HepG2 (cell line): ENCODE measurements at regions not wholly inside any gene's neighbourhood (a gene's known extent, or its start where the extent isn't known, plus 50 kb on each side); places are given as distances from the start of the nearest gene placed in this dataset.

ENCODE experiments used
- ATAC-seq: fragments of 200-7000 bp; cut with Tn5 transposase; 3 replicates; pipeline ENCODE4 v1.9.1; 2020; ENCODE audit warnings: mild to moderate bottlenecking, moderate library complexity
- BruUV-seq: library from RNA; stranded (reverse); fragments of 400-500 nt; replicated peaks from 2 replicates; lab custom pipeline; 2021; lab: Mats Ljungman, UMichigan
- CTCF ChIA-PET: fragments of 300-600 bp; formaldehyde crosslinking; extraction: SDS; loops from one replicate; lab custom pipeline; 2021; ENCODE audit warnings: low total read pairs, inconsistent platforms, low intra/inter-chr PET ratio; lab: Yijun Ruan, JAX
- POLR2A ChIA-PET: fragments of 350-600 bp; sonication (Branson Sonifier 250); formaldehyde crosslinking; loops from one replicate; lab custom pipeline; 2020; ENCODE audit warnings: antibody characterized with exemption, inconsistent platforms; lab: Yijun Ruan, JAX
- DNase-seq: peaks from one replicate; pipeline ENCODE4 v3.0.0-alpha.2; 2015; ENCODE audit warnings: low spot score
- FAIRE-seq: peaks from 3 replicates; lab custom pipeline; 2011; peaks lifted over from hg19 to GRCh38; lab: Jason Lieb, UNC
- H2AFZ ChIP-seq: one replicate; pipeline ENCODE4 v1.6.1; 2011; ENCODE audit warnings: low read length, inconsistent platforms
- H3K27ac ChIP-seq: fragments of 300-600 bp; 3 replicates; pipeline ENCODE4 v1.8.0; 2011; ENCODE audit warnings: mixed run types, mild to moderate bottlenecking, mixed read lengths, low read length, inconsistent platforms; ENCODE audit not compliant: insufficient read depth; ENCODE audit errors: extremely low read length
- H3K27me3 ChIP-seq, 2 experiments: fragments of 200-600 bp in 1 of 2; 2 replicates in 1 of 2; 3 replicates in 1 of 2; pipeline versions ENCODE4 v1.6.0 to v1.8.0; 2011; ENCODE audit warnings: low read length in 2 of 2, mild to moderate bottlenecking in 2 of 2, moderate library complexity in 2 of 2, inconsistent platforms in 1 of 2; ENCODE audit not compliant: insufficient read depth in 2 of 2, control insufficient read depth in 1 of 2
- H3K36me3 ChIP-seq, 2 experiments: fragments of 200-600 bp in 1 of 2; replicated peaks in 1 of 2; 2 replicates in 1 of 2; 3 replicates in 1 of 2; pipeline versions ENCODE4 v1.5.1 to v1.8.0; 2011; ENCODE audit warnings: low read length in 2 of 2, inconsistent platforms in 1 of 2; ENCODE audit not compliant: insufficient read depth in 2 of 2, control insufficient read depth in 1 of 2
- H3K4me1 ChIP-seq: 2 replicates; pipeline ENCODE4 v1.5.1; 2012; ENCODE audit warnings: low read length, inconsistent platforms; ENCODE audit not compliant: insufficient read depth
- H3K4me2 ChIP-seq: 2 replicates; pipeline ENCODE4 v1.6.0; 2011; ENCODE audit warnings: low read depth, low read length, inconsistent platforms
- H3K4me3 ChIP-seq, 3 experiments: fragments of 200-600 bp in 1 of 3; sonication (generic), shearing (Covaris generic) in 1 of 3; replicated peaks in 1 of 3; 2 replicates each; pipeline ENCODE4 v1.5.1; 2011 to 2016; ENCODE audit warnings: low read length in 3 of 3, inconsistent platforms in 2 of 3, low read depth in 2 of 3, mild to moderate bottlenecking in 2 of 3, control low read depth in 1 of 3, mixed read lengths in 1 of 3; ENCODE audit not compliant: insufficient read depth in 1 of 3
- H3K79me2 ChIP-seq: one replicate; pipeline ENCODE4 v1.6.1; 2011; ENCODE audit warnings: low read length, inconsistent platforms; ENCODE audit not compliant: insufficient read depth
- H3K9ac ChIP-seq: 2 replicates; pipeline ENCODE4 v1.6.0; 2011; ENCODE audit warnings: mild to moderate bottlenecking, low read depth, low read length, inconsistent platforms; ENCODE audit not compliant: insufficient read depth
- H3K9me3 ChIP-seq: 2 replicates; pipeline ENCODE4 v1.5.1; 2012; ENCODE audit warnings: mild to moderate bottlenecking, low read length
- H4K20me1 ChIP-seq: 2 replicates; pipeline ENCODE4 v1.6.0; 2011; ENCODE audit warnings: inconsistent platforms, mild to moderate bottlenecking, low read length, moderate library complexity; ENCODE audit not compliant: insufficient read depth
- FOXA3 ChIP-seq: IDR thresholded peaks from 2 replicates; pipeline ENCODE4 v1.6.1; 2016; ENCODE audit warnings: missing genetic modification reagents, missing compliant biosample characterization
- KDM1A ChIP-seq: IDR thresholded peaks from 2 replicates; pipeline ENCODE4 v1.6.1; 2016; ENCODE audit warnings: missing compliant biosample characterization
- KDM5A ChIP-seq: fragments of 200-600 bp; sonication (generic); IDR thresholded peaks from 2 replicates; pipeline ENCODE4 v1.7.0; 2018; ENCODE audit warnings: antibody characterized with exemption, mild to moderate bottlenecking, low read length, borderline replicate concordance
- PPARG ChIP-seq: conservative IDR thresholded peaks from 2 replicates; pipeline ENCODE4 v1.6.1; 2016; ENCODE audit warnings: missing biosample characterization, missing genetic modification reagents
- RFX3 ChIP-seq: IDR thresholded peaks from 2 replicates; pipeline ENCODE4 v1.6.1; 2016; ENCODE audit warnings: missing biosample characterization, missing genetic modification reagents
- RFXAP ChIP-seq: sonication (generic); formaldehyde crosslinking; IDR thresholded peaks from 2 replicates; pipeline ENCODE4 v1.4.0; 2020; ENCODE audit warnings: missing genetic modification reagents, borderline replicate concordance
- ZNF230 ChIP-seq: sonication (generic); formaldehyde crosslinking; IDR thresholded peaks from 2 replicates; pipeline ENCODE4 v1.4.0; 2020; ENCODE audit warnings: mild to moderate bottlenecking, missing genetic modification reagents
- ZNF263 ChIP-seq: sonication (generic); formaldehyde crosslinking; IDR thresholded peaks from 2 replicates; pipeline ENCODE4 v1.4.0; 2020; ENCODE audit warnings: missing genetic modification reagents
- WGBS: methylation state at CpG from one replicate; pipeline ENCODE4 v1.1.6; 2017; ENCODE audit warnings: low lambda C conversion rate; 5-methylcytosine and 5-hydroxymethylcytosine counted together
- in situ Hi-C: cut with HindIII; loops from 2 replicates; pipeline ENCODE4 v1.10.0; 2017; ENCODE audit warnings: low pct_unique_long_range_greater_than_20kb; ENCODE audit not compliant: extremely low pct_ligation_motif_present
- intact Hi-C: fragments of 100-400 bp; cut with micrococcal nuclease; formaldehyde crosslinking; loops from one replicate; pipeline ENCODE4 v1.10.0; 2022; ENCODE audit not compliant: unreplicated experiment
- TF ChIP-seq, protein P1 (sequence below): sonication (generic); formaldehyde crosslinking; IDR thresholded peaks from 2 replicates; pipeline ENCODE4 v1.4.0; 2020; ENCODE audit warnings: mild to moderate bottlenecking, missing genetic modification reagents
- TF ChIP-seq, protein P2 (sequence below): fragments of 450-650 bp; IDR thresholded peaks from 2 replicates; pipeline ENCODE4 v1.6.1; 2017

DNA sequence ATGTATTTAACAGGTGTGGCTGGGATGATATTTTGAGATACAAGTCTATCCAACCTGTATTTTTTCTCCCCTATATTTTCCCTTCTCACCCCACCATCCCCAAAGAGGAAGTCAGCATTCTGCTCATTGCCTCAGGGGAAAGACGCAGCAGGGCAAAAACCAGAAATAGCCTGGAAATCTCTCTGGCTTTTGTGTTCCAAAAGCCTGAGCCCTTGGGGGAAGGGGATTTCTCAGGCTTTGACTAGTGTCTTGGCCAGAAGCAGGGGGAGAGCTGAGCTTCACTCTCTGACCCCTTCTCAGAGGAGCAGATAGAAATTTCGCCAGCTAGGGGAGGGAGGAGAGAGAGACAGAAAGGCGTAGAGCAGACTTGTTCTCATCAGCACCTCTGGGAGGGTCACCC, 244.7 kb downstream of the RRAGC start:
- TF ChIP-seq RFXAP (CRISPR knock-in tag): no peak
- TF ChIP-seq, protein P1, sequence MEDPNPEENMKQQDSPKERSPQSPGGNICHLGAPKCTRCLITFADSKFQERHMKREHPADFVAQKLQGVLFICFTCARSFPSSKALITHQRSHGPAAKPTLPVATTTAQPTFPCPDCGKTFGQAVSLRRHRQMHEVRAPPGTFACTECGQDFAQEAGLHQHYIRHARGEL (CRISPR knock-in tag): no peak
- no peak for TF ChIP-seq ZNF263 (CRISPR knock-in tag)
- TF ChIP-seq, protein P2, sequence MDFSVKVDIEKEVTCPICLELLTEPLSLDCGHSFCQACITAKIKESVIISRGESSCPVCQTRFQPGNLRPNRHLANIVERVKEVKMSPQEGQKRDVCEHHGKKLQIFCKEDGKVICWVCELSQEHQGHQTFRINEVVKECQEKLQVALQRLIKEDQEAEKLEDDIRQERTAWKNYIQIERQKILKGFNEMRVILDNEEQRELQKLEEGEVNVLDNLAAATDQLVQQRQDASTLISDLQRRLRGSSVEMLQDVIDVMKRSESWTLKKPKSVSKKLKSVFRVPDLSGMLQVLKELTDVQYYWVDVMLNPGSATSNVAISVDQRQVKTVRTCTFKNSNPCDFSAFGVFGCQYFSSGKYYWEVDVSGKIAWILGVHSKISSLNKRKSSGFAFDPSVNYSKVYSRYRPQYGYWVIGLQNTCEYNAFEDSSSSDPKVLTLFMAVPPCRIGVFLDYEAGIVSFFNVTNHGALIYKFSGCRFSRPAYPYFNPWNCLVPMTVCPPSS: no peak
- no peak for TF ChIP-seq ZNF230
- no peak for TF ChIP-seq KDM5A
- TF ChIP-seq FOXA3 (CRISPR knock-in tag): no peak
- TF ChIP-seq KDM1A: no peak
- no peak for TF ChIP-seq RFX3
- TF ChIP-seq PPARG (CRISPR knock-in tag): no peak
- ATAC-seq: no peak
- H3K4me3 ChIP-seq: no peak overlapping the region
- DNase-seq: no peak
- H2AFZ ChIP-seq: no peak overlapping the region
- H3K36me3 ChIP-seq: no peaks in the 10 kb centered on the region
- intact Hi-C loops (no loop called here), in situ Hi-C loops (no loop called here)
- no peak overlapping the region for H3K4me2 ChIP-seq
- H3K27me3 ChIP-seq: peaks cover 0 to 7% of the 10 kb centered on the region in 2 experiments; a peak in 2 of 5 replicates
- H3K4me1 ChIP-seq: peaks cover 6% of the 10 kb centered on the region; the same call in 1 of the 2 replicates
- H4K20me1 ChIP-seq: no peaks in the 10 kb centered on the region
- peaks cover 8% of the 10 kb centered on the region; the same call in 1 of the 2 replicates for H3K9me3 ChIP-seq
- H3K27ac ChIP-seq: no peak overlapping the region
- no peak for FAIRE-seq
- WGBS: 50% methylated on average over 3 of the region's 3 CpGs
- H3K79me2 ChIP-seq: no peaks in the 10 kb centered on the region
- no TSS peak for BruUV-seq
- POLR2A ChIA-PET: no interaction called here
- no peak overlapping the region for H3K9ac ChIP-seq
- CTCF ChIA-PET: no interaction called here
